ENCODE measurements at regions not wholly inside any gene's neighbourhood (a gene's known extent, or its start where the extent isn't known, plus 50 kb on each side); places are given as distances from the start of the nearest gene placed in this dataset.

GRCh38 chr21:39048574-39048973 is 134.7 kb downstream of the PSMG1 start:
- Histone ChIP-seq H3K36me3 (replicated peaks; ENCODE audit: insufficient read depth, low read length) (no peaks in the 10 kb centered on the region), H3K9me3 (replicated peaks; ENCODE audit: insufficient read depth, low read length) (no peaks in the 10 kb centered on the region), H3K4me2 (ENCODE audit: low read depth, low read length) (no peak overlapping the region), H3K9ac (ENCODE audit: low read length) (no peak overlapping the region), H3K4me3 (ENCODE audit: low read length) (no peak overlapping the region), H3K27me3 (replicated peaks; ENCODE audit: insufficient read depth, low read length) (no peaks in the 10 kb centered on the region), H4K20me1 (ENCODE audit: insufficient read depth, low read length) (no peaks in the 10 kb centered on the region), H2AFZ (ENCODE audit: low read length) (no peak overlapping the region), H3K79me2 (ENCODE audit: low read length) (no peaks in the 10 kb centered on the region), H3K4me1 (ENCODE audit: low read length) (no peaks in the 10 kb centered on the region), H3K9me2 (replicated peaks; ENCODE audit: insufficient read depth, low read length) (no peaks in the 10 kb centered on the region), H3K27ac (ENCODE audit: low read length) (no peak overlapping the region), H3F3A (ENCODE audit: insufficient read depth, low read length) (no peaks in the 10 kb centered on the region)
- TF ChIP-seq EZH2phosphoT487 (IDR thresholded peaks at IDR 0.05; ENCODE audit: low read length) (no peak), CTCF (IDR thresholded peaks at IDR 0.05; ENCODE audit: low read length) (no peak), EZH2 (optimal IDR thresholded peaks at IDR 0.05; ENCODE audit: low read depth, low read length) (no peak)
- no peak for DNase-seq

- DNase-seq, result no peak
- Histone ChIP-seq H3K79me2 (ENCODE audit: low read length) (no peaks in the 10 kb centered on the region), H3K27me3 (replicated peaks; ENCODE audit: insufficient read depth, low read length) (no peaks in the 10 kb centered on the region), H3K9ac (ENCODE audit: low read length) (no peak overlapping the region), H3K4me2 (ENCODE audit: low read depth, low read length) (no peak overlapping the region), H3K4me3 (ENCODE audit: low read length) (no peak overlapping the region), H3K9me2 (replicated peaks; ENCODE audit: insufficient read depth, low read length) (no peaks in the 10 kb centered on the region), H2AFZ (ENCODE audit: low read length) (no peak overlapping the region), H3K36me3 (replicated peaks; ENCODE audit: insufficient read depth, low read length) (no peaks in the 10 kb centered on the region), H3K4me1 (ENCODE audit: low read length) (no peaks in the 10 kb centered on the region), H3K27ac (ENCODE audit: low read length) (no peak overlapping the region), H3F3A (ENCODE audit: insufficient read depth, low read length) (no peaks in the 10 kb centered on the region), H3K9me3 (replicated peaks; ENCODE audit: insufficient read depth, low read length) (no peaks in the 10 kb centered on the region), H4K20me1 (ENCODE audit: insufficient read depth, low read length) (no peaks in the 10 kb centered on the region)
- no peak for TF ChIP-seq CTCF (IDR thresholded peaks at IDR 0.05; ENCODE audit: low read length)
- TF ChIP-seq EZH2 (optimal IDR thresholded peaks at IDR 0.05; ENCODE audit: low read depth, low read length), result no peak
- TF ChIP-seq EZH2phosphoT487 (IDR thresholded peaks at IDR 0.05; ENCODE audit: low read length), result no peak
Observed at GRCh38 chr21:39048064-39048463, 135.2 kb downstream of the PSMG1 start.

- Histone ChIP-seq H4K20me1 (ENCODE audit: insufficient read depth, low read length) (no peaks in the 10 kb centered on the region), H3K9me3 (replicated peaks; ENCODE audit: insufficient read depth, low read length) (no peaks in the 10 kb centered on the region), H3K4me3 (ENCODE audit: low read length) (no peak overlapping the region), H3K27me3 (replicated peaks; ENCODE audit: insufficient read depth, low read length) (no peaks in the 10 kb centered on the region), H3K9ac (ENCODE audit: low read length) (no peak overlapping the region), H3K4me2 (ENCODE audit: low read depth, low read length) (no peak overlapping the region), H3K27ac (ENCODE audit: low read length) (no peak overlapping the region), H3K4me1 (ENCODE audit: low read length) (no peaks in the 10 kb centered on the region), H3K79me2 (ENCODE audit: low read length) (no peaks in the 10 kb centered on the region), H2AFZ (ENCODE audit: low read length) (no peak overlapping the region), H3F3A (ENCODE audit: insufficient read depth, low read length) (no peaks in the 10 kb centered on the region), H3K9me2 (replicated peaks; ENCODE audit: insufficient read depth, low read length) (no peaks in the 10 kb centered on the region), H3K36me3 (replicated peaks; ENCODE audit: insufficient read depth, low read length) (no peaks in the 10 kb centered on the region)
- no peak for DNase-seq
- no peak for TF ChIP-seq EZH2phosphoT487 (IDR thresholded peaks at IDR 0.05; ENCODE audit: low read length)
- no peak for TF ChIP-seq EZH2 (optimal IDR thresholded peaks at IDR 0.05; ENCODE audit: low read depth, low read length)
Observed at GRCh38 chr21:39047046-39047445, 136.2 kb downstream of the PSMG1 start.

- no peak overlapping the region for H3K9ac ChIP-seq (ENCODE audit: low read length)
- no peaks in the 10 kb centered on the region for H3K79me2 ChIP-seq (ENCODE audit: low read length)
- H3K4me1 ChIP-seq (ENCODE audit: low read length), result no peaks in the 10 kb centered on the region
- H3K4me3 ChIP-seq (ENCODE audit: low read length), result no peak overlapping the region
- no peak for TF ChIP-seq CTCF (IDR thresholded peaks at IDR 0.05; ENCODE audit: low read length)
- TF ChIP-seq EZH2phosphoT487 (IDR thresholded peaks at IDR 0.05; ENCODE audit: low read length), result no peak
- TF ChIP-seq EZH2 (optimal IDR thresholded peaks at IDR 0.05; ENCODE audit: low read depth, low read length), result no peak
- H3K9me3 ChIP-seq (replicated peaks; ENCODE audit: insufficient read depth, low read length), result no peaks in the 10 kb centered on the region
- H3K27me3 ChIP-seq (replicated peaks; ENCODE audit: insufficient read depth, low read length), result no peaks in the 10 kb centered on the region
- H3K4me2 ChIP-seq (ENCODE audit: low read depth, low read length), result no peak overlapping the region
- no peak overlapping the region for H2AFZ ChIP-seq (ENCODE audit: low read length)
- H4K20me1 ChIP-seq (ENCODE audit: insufficient read depth, low read length), result no peaks in the 10 kb centered on the region
- H3K9me2 ChIP-seq (replicated peaks; ENCODE audit: insufficient read depth, low read length), result no peaks in the 10 kb centered on the region
- no peak overlapping the region for H3K27ac ChIP-seq (ENCODE audit: low read length)
- H3F3A ChIP-seq (ENCODE audit: insufficient read depth, low read length), result no peaks in the 10 kb centered on the region
- DNase-seq, result no peak
- H3K36me3 ChIP-seq (replicated peaks; ENCODE audit: insufficient read depth, low read length), result no peaks in the 10 kb centered on the region
Observed at GRCh38 chr21:39046236-39046916, 136.9 kb downstream of the PSMG1 start.

Data from MM.1S (cell line).